GM18502 (cell line): ENCODE measurements at regions not wholly inside any gene's neighbourhood (a gene's known extent, or its start where the extent isn't known, plus 50 kb on each side); places are given as distances from the start of the nearest gene placed in this dataset.
"Not testable (repeated sequence)": the region's sequence is repeated elsewhere in the genome, so short reads cannot be mapped to it uniquely, and the experiment has no call there.

Source experiments
- ATAC-seq: cut with Tn5 transposase; IDR thresholded peaks from one replicate; pipeline ENCODE4 v1.9.1; 2021; ENCODE audit warnings: mild to moderate bottlenecking; ENCODE audit not compliant: unreplicated experiment, poor library complexity

DNA sequence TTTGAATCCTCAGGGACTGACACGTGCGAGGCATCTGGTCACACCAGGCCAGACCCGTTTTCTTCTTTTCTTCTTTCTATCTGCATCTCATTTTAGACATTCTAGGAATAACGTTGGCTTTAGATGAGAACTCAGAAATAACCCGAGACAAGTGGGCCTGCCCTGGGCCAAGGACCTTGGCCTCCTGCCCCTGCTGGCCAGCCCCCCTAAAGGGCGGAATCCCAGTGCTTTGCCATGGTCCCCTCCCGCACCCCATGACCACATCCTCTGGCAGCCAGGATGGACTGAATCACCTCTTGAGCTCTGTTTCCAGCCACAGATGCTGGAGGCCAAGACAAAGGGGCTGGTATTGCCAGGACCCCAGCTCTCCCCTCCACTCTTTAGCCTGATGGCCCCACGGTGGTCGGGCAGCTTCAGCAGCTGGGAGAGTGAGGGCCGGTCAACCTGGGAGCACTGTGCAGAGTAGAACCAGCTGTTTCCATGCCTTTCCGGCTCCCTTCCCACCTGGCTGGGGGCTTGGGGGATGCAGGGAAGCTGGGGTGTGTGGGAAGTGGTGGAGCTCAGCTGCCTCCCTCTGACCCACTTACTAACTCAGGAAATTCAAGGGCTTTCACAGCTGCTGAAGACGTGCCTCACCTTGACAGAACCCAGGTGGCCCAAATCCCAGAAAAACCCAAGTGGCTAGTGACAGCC is 190.9 kb downstream of the FAM43A start:
- no peak for ATAC-seq

DNA sequence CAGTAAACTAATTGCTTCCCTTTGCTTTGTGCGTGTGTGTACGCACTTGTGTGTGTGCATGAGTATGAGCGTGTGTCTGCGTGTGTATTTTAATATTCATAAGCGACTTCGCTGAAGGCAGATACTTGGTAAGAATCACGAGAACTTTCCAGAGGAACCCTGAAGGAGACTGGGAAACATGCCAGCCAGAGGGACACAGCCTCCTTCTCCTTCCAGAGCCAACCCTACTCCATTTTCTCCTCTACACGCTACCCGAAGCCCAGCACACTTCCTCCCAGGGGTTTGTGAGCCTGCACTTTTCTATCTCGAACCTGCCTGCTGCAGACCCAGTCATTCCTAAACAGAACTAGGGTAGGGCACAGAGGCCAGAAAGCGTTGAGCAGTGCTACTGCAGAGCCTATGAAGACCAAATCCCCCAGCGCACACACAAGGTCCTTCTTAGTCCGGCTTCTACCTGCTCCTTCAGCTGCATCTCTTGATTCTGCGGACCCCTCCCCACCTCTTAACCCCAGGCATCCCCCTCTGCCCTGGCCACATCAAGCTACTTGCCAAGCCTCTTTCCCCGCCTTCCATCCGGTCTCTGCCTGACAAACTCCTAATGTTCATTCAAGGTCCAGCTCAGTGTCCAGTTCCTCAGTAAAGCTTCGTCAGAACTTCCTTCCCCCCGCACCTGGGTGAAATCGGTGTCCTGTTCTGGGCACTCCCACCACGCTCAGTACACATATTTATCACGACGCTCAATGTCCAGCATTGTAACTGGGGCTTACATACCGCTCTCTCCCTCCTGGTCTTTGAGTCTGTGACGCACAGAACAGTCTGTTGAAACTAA is 191.8 kb downstream of the FAM43A start:
- no peak for ATAC-seq

DNA sequence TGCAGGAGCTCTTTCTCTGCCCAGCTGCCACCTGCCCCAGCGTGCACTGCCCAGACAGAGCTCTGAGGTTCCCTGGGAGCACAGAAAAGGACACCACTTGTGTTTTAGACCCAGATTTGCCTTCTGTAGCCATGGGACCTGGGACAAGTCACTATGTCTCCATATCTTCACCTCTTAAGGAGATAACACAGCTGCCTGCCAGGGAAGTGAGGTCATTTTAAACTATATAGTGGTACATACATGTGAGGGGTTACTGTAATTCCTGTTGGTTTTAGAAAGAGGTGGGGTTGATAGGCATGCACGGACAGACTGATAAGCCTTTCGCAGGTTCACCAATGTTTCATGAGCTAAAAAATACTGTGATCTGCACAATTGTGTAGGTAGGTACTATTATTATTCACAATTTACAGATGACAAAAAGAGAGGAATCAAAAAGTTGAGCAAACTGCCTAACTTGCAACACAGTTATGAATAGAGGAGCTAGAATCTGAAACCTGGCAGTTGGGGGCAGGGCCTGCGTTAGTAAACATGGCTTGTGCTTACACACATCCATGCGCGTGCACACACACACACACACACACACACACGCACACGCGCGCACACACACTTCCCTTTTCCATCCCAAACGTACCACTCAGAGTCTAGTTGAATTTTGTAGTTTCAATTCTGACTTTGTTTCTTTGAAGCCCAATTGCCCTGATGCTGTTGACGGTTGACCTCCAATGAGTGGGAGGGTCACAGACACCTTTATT is 193.6 kb downstream of the FAM43A start:
- ATAC-seq, result no peak

DNA sequence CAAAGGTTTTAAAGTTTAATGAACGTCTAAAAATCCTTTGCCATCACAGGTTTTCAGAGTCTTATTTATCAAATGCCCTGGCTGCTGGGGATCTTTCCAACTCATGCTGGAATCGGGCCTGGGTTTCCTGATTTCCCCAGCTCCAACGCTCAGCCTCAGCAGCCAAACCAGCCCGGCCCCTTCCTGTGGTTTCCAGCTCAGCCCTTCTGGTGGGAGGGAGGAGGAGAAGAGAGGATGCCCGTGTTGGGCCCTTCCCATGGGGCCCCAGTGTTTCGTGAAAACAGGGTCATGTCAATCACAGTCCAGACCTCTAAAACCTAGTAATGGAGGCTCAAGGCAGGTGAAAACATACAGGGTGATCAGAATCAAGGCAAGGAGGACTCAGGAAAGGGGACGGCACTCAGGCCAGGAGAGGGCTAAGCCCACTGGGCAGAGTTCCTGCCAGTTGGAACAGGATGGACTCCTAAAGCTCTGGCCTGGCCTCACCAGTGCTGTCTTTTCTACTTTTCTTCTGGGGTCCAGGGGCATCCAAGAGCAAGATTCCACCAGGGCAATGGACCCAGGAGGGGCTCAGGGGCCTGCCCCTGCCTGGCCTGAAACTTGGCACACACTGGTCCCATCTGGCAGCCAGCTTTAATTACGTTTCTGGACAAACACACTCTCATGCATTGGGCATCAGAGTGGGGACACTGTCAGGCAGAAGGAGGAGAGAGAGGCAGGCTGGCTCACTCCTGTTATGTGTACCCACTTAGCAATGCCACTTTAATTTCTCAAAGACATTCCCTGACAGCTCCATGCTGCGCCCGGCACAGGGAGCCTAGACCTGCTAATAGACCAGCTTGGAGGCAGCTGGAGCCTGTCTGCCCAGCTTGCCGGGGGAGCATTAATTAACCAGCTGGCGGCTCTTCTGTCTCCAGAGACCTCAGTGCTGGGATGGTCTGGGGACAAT is 194.6 kb downstream of the FAM43A start:
- no peak for ATAC-seq

DNA sequence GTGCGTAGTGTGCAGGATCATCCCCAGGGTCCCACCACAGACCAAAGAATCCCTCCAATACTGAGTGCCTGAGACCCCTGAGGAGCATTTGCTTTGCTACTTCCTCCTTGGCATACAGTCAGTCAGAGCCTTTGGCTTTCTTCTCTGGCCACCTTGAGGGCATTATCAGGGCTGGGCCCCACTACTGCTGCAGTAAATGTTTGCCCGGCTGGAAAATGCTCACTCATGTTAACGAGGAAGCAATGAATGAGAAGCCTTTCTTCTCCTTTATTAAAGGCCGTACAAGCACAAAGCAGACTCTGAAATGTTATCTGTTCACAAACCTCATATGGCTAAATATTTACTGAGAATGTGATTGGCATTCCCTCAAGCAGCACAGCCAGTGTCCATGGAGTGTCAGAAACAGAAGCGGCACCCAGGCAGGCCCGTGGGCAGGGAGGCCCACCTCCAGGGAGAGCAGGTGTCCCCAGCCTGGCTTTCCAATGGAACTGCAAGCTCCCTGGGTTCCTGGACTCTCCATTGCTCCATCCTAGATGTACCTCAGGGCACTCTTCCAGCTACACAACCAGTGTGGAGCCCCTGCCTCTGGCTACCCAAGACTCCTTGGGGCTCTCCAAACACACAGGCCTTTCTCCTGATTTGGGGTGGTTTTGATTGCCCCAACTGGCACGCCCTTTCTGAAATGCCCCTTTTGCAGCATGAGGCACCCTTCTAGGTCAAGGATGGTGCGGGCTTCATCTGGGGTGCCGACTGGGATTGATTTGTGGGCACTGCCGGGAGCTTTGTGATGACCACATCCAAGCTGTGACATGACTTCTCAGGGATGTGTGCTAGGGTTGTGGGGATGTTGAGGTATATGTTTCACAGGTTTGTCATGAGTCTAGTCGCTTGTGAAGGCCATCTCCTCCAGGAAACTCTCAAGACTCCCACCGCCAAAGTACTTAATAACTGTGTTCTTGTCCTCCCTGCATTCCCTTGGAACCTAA is 195.6 kb downstream of the FAM43A start:
- ATAC-seq, result no peak

DNA sequence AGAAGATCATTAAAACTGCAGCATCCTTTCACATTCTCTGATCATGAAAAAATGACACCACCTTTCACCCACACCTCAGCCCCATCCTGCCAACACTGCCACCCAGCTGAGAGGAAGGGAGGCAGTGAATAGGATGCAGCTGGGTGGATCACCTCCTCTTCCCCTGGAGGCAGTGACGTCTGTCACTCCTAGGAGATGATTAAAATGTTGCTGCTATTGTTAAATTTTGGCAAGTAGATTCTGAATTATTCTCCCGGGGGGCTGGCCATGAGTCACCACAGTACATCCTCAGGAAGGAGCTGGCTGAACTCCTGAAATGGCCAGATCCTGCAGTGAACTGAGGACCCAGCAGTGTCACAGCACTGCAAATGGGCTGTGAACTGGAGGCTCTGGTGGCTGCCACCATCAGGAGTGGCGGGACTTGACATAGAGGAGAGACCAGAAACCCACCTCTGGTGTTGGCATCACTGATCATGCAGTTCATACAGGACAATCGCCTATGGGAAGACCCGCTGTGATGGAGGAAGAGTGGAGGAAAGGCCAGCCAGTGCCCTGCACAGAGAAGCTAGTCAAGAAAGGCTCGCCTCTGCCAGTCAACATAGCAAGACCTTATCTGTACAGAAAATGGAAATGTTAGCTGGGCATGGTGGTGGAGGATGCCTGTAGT is 199.1 kb downstream of the FAM43A start:
- ATAC-seq, result no peak

DNA sequence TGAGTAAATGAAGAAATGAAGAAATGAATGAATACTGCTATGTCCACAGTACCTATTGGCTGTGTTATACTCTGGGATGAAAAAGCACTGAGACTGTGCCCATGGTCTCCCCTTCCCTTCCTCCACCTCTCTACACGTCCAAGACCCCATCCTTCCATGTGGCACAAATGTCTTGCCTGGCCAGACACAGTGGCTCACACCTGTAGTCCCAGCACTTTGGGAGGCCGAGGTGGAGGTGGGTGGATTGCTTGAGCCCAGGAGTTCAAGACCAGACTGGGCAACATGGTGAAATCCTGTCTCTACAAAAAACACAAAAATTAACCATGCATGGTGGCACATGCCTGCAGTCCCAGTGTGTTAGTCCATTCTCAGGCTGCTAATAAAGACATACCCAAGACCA is 200.1 kb downstream of the FAM43A start:
- no peak for ATAC-seq

DNA sequence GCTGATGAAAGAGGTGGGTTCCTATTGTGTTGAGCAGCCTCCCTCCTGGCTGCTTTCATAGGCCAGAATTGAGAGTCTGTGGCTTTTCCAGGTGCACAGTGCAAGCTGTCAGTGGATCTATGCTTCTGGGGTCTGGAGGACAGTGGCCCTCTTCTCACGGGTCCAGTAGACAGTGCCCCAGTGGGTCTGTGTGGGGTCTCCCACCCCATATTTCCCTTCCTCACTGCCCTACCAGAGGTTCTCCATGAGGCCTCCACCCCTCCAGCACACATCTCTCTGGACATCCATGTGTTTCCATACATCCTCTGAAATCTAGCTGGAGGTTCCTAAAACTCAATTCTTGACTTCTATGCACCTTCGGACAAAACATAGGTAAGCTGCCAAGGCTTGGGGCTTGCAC is 201.2 kb downstream of the FAM43A start:
- ATAC-seq, result no peak

DNA sequence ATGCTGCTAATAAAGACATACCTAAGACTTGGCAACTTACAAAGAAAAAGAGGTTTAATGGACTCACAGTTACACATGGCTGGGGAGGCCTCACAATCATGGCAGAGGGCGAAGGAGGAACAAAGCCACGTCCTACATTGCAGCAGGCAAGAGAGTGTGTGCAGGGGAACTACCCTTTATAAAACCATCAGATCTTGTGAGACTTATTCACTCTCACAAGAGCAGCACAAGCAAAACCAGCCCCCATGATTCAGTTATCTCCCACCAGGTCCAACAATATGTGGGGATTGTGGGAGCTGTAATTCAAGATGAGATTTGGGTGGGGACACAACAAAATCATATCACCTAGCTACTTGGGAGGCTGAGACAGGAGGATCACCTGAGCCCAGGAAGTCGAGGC is 202.4 kb downstream of the FAM43A start:
- ATAC-seq, result not testable (repeated sequence)

DNA sequence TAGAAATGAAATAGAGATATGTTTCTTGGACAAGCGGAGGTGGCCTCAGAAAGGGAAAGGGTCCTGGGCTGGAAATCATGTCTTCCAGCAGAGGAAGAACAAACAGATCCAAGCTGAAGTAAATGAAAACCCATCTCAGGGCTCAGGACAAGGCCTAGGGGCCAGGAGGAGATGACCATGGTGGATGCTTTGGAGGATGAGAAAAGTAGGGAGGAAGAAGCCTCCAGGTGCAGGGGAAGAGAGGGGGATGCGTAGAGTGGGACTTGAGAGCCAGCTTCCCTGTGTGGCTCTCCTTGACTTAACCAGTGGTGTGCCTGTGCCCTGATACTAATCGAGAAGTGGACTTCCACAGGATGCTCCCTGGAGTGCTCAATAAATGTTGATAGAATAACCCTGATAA is 203.2 kb downstream of the FAM43A start:
- no peak for ATAC-seq

DNA sequence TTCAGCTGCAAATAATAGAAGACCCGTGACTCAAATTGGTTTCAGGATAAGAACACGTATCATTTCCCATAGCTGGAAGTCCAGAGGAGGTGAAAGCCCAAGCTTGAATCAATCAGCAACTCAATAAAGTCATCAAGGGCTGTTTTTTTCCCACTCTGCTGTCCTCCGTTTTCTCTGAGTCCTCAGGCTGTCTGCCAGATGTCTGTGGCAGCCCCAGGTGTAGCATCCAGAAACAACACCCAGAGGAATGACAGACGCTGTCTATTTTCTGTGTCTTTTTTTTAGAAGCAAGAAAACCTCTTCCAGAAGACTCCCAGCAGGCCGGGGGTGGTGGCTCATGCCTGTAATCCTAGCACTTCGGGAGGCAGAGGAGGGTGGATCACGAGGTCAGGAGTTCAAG is 204.4 kb downstream of the FAM43A start:
- no peak for ATAC-seq

DNA sequence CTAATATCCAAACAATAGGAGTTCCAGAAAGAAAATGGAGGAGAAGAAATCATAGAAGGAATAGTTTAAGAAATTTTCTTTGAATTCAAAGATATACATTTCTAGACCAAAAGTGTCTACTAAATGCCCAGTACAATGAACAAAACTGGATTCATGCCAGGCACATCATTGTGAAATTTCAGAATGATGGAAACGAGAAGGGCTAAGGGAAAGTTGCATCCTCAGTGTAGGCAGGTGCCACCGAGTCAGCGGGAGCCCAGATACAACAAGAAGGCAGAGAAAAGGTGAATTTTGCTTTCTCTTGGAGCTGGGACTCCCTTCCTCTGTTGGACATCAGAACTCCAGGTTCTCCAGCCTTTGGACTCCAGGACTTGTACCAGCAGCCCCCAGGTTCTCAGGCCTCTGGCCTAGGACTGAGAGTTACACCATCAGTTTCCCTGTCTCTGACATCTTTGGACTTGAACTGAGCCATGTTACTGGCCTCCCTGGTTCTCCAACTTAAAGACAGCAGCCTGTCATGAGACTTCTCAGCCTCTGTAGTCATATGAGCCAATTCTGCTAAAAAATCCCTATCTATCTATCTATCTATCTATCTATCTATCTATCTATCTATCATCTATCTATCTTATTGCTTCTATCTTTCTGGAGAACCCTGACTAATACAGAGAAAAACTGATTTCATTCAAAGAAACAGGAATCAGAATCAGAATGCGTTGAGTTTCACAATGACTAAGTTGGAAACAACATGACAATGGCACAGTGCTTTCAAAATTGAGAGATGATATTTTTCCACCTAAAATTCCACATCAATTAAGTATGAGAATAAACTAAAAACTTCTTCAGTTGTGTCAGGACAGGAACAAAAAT is 207.7 kb downstream of the FAM43A start:
- ATAC-seq, result no peak

DNA sequence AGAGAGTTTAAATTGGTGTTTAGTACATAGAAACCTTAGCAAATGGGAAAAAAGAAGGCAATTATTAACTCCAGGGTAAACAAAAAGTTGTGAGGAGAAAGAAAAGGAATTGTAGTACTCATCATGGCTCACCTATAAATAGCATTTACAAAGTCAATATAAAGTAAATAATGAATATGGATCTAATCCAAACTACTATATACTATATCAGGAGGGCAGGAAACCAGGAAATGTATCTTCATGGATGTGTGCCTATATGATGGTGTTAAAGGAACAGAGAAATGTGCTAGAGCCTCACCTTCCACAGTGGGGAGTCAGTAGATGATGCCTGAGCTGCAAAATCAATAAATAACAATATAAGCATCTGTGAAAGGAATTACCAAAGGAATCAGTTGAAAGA is 208.9 kb downstream of the FAM43A start:
- no peak for ATAC-seq

DNA sequence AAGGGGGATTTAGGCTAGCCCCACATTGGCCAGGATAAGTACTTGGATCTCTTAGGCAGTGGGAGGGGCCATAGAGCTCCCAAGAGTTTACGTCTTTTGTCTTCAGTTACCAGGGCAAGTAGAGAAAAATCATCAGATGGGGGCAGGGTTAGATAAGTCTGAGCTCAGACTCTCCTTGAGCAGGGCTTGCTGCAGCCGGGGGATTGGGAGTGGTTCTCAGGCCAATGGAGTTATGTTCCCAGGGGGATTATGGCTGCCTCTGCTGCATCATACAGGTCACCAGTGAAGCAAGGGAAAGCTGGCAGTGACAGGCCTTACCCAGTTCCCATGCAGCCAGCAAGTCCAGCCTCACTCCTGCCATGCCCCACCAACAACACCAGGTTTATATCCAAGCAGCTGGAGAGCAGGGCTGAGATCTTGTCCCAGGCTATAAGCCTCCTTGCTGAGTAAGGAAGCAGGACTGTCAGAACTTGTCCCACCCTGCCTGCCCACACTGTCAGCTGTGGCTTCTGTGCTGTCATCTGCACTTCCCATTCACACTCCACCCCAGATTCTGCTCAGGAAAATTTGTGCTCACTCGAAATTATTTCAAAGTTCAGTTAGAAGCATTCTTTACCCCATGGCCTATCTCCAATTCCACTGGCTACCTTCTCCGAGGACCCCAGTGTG is 215.3 kb downstream of the FAM43A start:
- ATAC-seq, result no peak

DNA sequence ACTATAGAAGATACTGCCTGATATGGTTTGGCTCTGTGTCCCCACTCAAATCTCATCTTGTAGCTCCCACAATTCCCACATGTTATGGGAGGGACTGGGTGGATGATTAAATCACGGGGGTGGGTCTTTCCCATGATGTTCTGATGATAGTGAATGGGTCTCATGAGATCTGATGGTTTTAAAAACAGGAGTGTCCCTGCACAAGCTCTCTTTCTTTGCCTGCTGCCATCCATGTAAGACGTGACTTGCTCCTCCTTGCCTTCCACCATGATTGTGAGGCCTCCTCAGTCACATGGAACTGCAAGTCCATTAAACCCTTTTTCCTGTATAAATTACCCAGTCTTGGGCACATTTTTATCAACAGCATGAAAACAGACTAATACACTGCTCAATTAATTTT is 217.8 kb downstream of the FAM43A start:
- ATAC-seq, result not testable (repeated sequence)

DNA sequence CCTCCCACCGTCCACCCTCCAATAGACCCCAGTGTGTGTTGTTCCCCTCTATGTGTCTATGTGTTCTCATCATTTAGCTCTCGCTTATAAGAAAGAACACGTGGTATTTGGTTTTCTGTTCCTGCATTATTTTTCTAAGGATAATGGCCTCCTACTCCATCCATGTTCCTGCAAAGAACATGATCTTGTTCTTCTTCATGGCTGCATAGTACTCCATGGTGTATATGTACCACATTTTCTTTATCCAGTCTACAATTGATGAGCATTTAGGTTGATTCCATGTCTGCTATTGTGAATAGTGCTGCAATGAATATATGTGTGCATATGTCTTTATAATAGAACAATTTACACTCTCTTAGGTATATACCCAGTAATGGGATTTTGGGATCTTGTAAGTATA is 219.3 kb downstream of the FAM43A start:
- not testable (repeated sequence) for ATAC-seq

DNA sequence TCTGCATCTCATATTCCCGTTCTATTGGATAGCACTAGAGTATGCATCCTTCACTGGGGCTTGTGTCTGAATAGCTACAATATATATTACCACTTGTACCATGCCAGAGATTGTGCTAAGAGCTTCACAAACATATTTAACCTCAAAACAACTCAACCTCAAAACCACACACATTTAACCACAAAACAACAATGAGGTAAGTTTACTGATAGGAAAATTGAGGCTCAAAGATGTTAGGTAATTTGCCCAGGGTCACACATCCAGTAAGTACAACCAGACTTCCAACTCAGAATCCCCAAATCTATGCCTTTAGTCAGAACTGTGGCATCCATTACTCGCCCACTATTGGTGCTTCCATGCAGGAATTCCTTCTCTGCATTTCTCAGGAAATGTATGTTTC is 220.0 kb downstream of the FAM43A start:
- ATAC-seq, result no peak
